RWPE2 (cell line): ENCODE measurements at regions not wholly inside any gene's neighbourhood (a gene's known extent, or its start where the extent isn't known, plus 50 kb on each side); places are given as distances from the start of the nearest gene placed in this dataset.

Source experiments
- ATAC-seq: fragments of 200-7000 bp; cut with Tn5 transposase; 3 replicates; pipeline ENCODE4 v1.9.1; 2021; ENCODE audit warnings: low read depth
- DNase-seq: peaks from one replicate; pipeline ENCODE4 v3.0.0-alpha.2; 2020; ENCODE audit warnings: low spot score
- H3K27ac ChIP-seq: fragments of 450-650 bp; 2 replicates; pipeline ENCODE4 v1.5.1; 2017; ENCODE audit warnings: mild to moderate bottlenecking; ENCODE audit not compliant: poor library complexity, severe bottlenecking
- H3K27me3 ChIP-seq: fragments of 250-450 bp; sonication (Bioruptor Pico); 2 replicates; pipeline ENCODE4 v1.5.1; 2021; ENCODE audit warnings: mild to moderate bottlenecking, moderate library complexity; ENCODE audit not compliant: insufficient read depth, poor library complexity, severe bottlenecking
- H3K36me3 ChIP-seq: fragments of 250-450 bp; sonication (Bioruptor Pico); 2 replicates; pipeline ENCODE4 v1.5.1; 2020; ENCODE audit warnings: low read depth, mild to moderate bottlenecking, moderate library complexity
- H3K4me1 ChIP-seq: fragments of 250-450 bp; sonication (Bioruptor Pico); 2 replicates; pipeline ENCODE4 v1.5.1; 2021; ENCODE audit warnings: mild to moderate bottlenecking, moderate library complexity; ENCODE audit not compliant: insufficient read depth, poor library complexity, severe bottlenecking
- H3K4me3 ChIP-seq: fragments of 250-450 bp; sonication (Bioruptor Pico); 2 replicates; pipeline ENCODE4 v1.5.1; 2021; ENCODE audit warnings: mild to moderate bottlenecking, moderate library complexity; ENCODE audit not compliant: severe bottlenecking
- H3K9me3 ChIP-seq: fragments of 250-450 bp; sonication (Bioruptor Pico); 2 replicates; pipeline ENCODE4 v1.5.1; 2021; ENCODE audit warnings: mild to moderate bottlenecking, moderate library complexity; ENCODE audit not compliant: severe bottlenecking
- TF ChIP-seq, protein P1 (sequence below): fragments of 450-650 bp; IDR thresholded peaks from one replicate; pipeline ENCODE4 v1.5.1; 2017; ENCODE audit warnings: mild to moderate bottlenecking, moderate library complexity; ENCODE audit not compliant: poor library complexity, severe bottlenecking

DNA sequence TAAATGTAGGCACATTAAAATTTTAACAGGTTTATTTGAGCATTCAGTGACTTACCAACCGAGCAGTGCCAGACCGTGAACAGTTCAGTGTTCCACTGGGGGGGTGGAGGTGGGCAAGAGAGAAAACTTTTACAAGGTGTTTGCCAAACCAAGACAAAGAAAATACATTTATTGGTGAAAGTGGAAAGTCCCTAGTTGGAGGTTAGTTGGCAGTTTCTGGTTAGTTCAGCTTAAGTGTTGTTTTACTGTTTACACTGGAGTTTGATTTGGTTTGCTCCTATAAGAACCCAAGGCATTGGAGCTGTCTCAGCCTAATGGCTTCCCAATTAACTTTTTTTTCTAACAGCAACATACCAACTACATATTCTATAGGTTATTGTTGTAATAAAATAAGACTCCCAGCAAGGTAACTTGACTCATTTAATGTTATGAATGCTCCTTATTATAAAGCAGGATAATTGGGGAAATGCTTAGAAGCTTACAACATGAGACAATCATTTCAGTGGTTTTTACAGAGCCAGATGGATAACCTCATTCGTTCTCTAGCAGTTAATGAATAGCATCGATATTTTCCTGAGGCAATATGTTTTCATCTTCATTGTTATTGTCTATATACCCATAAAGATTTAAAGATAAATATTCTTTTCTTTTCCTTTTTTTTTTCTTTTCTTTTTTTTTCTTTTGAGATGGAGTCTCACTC lies 115.8 kb downstream of the ETNK1 start:
- H3K4me3 ChIP-seq, result no peak overlapping the region
- TF ChIP-seq, protein P1, sequence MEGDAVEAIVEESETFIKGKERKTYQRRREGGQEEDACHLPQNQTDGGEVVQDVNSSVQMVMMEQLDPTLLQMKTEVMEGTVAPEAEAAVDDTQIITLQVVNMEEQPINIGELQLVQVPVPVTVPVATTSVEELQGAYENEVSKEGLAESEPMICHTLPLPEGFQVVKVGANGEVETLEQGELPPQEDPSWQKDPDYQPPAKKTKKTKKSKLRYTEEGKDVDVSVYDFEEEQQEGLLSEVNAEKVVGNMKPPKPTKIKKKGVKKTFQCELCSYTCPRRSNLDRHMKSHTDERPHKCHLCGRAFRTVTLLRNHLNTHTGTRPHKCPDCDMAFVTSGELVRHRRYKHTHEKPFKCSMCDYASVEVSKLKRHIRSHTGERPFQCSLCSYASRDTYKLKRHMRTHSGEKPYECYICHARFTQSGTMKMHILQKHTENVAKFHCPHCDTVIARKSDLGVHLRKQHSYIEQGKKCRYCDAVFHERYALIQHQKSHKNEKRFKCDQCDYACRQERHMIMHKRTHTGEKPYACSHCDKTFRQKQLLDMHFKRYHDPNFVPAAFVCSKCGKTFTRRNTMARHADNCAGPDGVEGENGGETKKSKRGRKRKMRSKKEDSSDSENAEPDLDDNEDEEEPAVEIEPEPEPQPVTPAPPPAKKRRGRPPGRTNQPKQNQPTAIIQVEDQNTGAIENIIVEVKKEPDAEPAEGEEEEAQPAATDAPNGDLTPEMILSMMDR, result no peak
- H3K36me3 ChIP-seq, result no peaks in the 10 kb centered on the region
- H3K4me1 ChIP-seq, result no peaks in the 10 kb centered on the region
- no peak for DNase-seq
- ATAC-seq, result no peak
- no peak overlapping the region for H3K27ac ChIP-seq
- no peaks in the 10 kb centered on the region for H3K27me3 ChIP-seq
- no peaks in the 10 kb centered on the region for H3K9me3 ChIP-seq

GRCh38 chr12:22743700-22744099 lies 118.7 kb downstream of the ETNK1 start:
- no peak for DNase-seq

GRCh38 chr12:22744197-22744596 lies 119.2 kb downstream of the ETNK1 start:
- Histone ChIP-seq H3K4me3 (no peak overlapping the region), H3K9me3 (no peaks in the 10 kb centered on the region), H3K4me1 (no peaks in the 10 kb centered on the region), H3K27me3 (no peaks in the 10 kb centered on the region), H3K27ac (no peak overlapping the region), H3K36me3 (no peaks in the 10 kb centered on the region)
- ATAC-seq (no peak), DNase-seq (no peak)
- TF ChIP-seq, protein P1, result no peak

More at GRCh38 chr12:22743700-22744099, 118.7 kb downstream of the ETNK1 start:
- H3K4me1 ChIP-seq, result no peaks in the 10 kb centered on the region
- H3K27me3 ChIP-seq, result no peaks in the 10 kb centered on the region
- no peaks in the 10 kb centered on the region for H3K36me3 ChIP-seq
- TF ChIP-seq, protein P1, result no peak
- no peak for ATAC-seq
- no peak overlapping the region for H3K4me3 ChIP-seq
- H3K9me3 ChIP-seq, result no peaks in the 10 kb centered on the region
- no peak overlapping the region for H3K27ac ChIP-seq

DNA sequence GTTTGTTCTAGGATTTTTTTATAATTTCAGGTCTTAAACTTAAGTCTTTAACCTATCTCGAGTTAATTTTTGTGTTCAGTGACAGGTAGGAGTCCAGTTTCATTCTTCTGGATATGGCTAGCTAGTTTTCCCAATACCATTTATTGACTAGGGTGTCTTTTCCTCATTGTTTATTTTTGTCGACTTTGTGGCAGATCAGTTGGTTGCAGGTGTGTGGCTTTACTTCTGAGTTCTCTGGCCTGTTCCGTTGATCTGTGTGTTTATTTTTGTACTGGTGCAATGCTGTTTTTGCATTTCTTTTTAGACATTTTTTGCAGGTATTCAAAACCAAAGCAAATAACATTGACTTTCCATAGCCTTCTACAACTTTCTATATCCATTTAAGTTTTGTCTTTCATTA lies 121.7 kb downstream of the ETNK1 start:
- TF ChIP-seq, protein P1, result no peak
- H3K4me3 ChIP-seq, result no peak overlapping the region

GRCh38 chr12:22755629-22756028 lies 130.7 kb downstream of the ETNK1 start:
- no peak overlapping the region for H3K4me3 ChIP-seq
- H3K27ac ChIP-seq, result no peak overlapping the region
- ATAC-seq (no peak), DNase-seq (no peak)
- H3K36me3 ChIP-seq, result no peaks in the 10 kb centered on the region
- TF ChIP-seq, protein P1, result no peak
- no peaks in the 10 kb centered on the region for H3K4me1 ChIP-seq
- H3K9me3 ChIP-seq, result no peaks in the 10 kb centered on the region
- no peaks in the 10 kb centered on the region for H3K27me3 ChIP-seq

More for the DNA sequence above, 121.7 kb downstream of the ETNK1 start:
- H3K36me3 ChIP-seq, result no peaks in the 10 kb centered on the region
- no peak overlapping the region for H3K27ac ChIP-seq
- ATAC-seq, result no peak
- no peaks in the 10 kb centered on the region for H3K27me3 ChIP-seq
- no peaks in the 10 kb centered on the region for H3K9me3 ChIP-seq
- DNase-seq, result no peak
- H3K4me1 ChIP-seq, result no peaks in the 10 kb centered on the region
